ENCODE measurements at regions not wholly inside any gene's neighbourhood (a gene's known extent, or its start where the extent isn't known, plus 50 kb on each side); places are given as distances from the start of the nearest gene placed in this dataset.

DNA sequence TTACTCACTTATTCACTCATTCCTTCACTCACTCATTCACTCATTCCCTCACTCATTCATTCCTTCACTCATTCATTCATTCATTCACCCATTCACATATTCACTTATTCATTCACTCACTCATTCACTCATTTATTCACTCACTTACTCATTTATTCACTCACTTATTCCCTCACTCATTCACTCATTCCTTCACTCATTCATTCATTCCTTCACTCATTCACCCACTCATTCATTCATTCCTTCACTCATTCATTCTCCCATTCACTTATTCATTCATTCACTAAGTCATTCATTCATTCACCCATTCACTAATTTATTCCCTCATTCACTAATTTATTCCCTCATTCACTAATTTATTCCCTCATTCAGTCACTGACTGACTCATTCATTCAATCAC, 127.6 kb downstream of the EDN3 start:
- TF ChIP-seq POLR2A (IDR thresholded peaks at IDR 0.05; ENCODE audit: low read depth, low read length) (no peak), MYC (IDR thresholded peaks at IDR 0.05; ENCODE audit: low read depth, low read length) (no peak), FOS (IDR thresholded peaks at IDR 0.05; ENCODE audit: borderline replicate concordance, insufficient read depth, low read length) (no peak), POLR2AphosphoS5 (IDR thresholded peaks at IDR 0.05; ENCODE audit: insufficient read depth, low read depth, low read length) (no peak), GATA2 (IDR thresholded peaks at IDR 0.05; ENCODE audit: insufficient read depth, insufficient read length, low read depth, low read length) (no peak)
- TF ChIP-seq, protein P1, sequence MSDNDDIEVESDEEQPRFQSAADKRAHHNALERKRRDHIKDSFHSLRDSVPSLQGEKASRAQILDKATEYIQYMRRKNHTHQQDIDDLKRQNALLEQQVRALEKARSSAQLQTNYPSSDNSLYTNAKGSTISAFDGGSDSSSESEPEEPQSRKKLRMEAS (IDR thresholded peaks at IDR 0.05; ENCODE audit: insufficient read depth, insufficient read length): no peak
- TF ChIP-seq, protein P2, sequence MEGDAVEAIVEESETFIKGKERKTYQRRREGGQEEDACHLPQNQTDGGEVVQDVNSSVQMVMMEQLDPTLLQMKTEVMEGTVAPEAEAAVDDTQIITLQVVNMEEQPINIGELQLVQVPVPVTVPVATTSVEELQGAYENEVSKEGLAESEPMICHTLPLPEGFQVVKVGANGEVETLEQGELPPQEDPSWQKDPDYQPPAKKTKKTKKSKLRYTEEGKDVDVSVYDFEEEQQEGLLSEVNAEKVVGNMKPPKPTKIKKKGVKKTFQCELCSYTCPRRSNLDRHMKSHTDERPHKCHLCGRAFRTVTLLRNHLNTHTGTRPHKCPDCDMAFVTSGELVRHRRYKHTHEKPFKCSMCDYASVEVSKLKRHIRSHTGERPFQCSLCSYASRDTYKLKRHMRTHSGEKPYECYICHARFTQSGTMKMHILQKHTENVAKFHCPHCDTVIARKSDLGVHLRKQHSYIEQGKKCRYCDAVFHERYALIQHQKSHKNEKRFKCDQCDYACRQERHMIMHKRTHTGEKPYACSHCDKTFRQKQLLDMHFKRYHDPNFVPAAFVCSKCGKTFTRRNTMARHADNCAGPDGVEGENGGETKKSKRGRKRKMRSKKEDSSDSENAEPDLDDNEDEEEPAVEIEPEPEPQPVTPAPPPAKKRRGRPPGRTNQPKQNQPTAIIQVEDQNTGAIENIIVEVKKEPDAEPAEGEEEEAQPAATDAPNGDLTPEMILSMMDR (IDR thresholded peaks at IDR 0.05; ENCODE audit: extremely low read depth in 1 of 2, insufficient read depth in 1 of 2, low read depth in 1 of 2, low read length in 2 of 2): no peak
- CTCF ChIA-PET: no interaction called here
- dilution Hi-C loops (cut with MboI; ENCODE audit: extremely low pct_ligation_motif_present, low sequenced_read_pairs) (no loop called here), intact Hi-C loops (cut with micrococcal nuclease) (no loop called here)
- no peaks in the 10 kb centered on the region for H3K9me3 ChIP-seq (replicated peaks; ENCODE audit: control insufficient read depth, insufficient read depth, low read length)
- H3K4me1 ChIP-seq (ENCODE audit: control insufficient read depth, extremely low read depth, insufficient read depth, low read length): no peaks in the 10 kb centered on the region
- H3K9ac ChIP-seq (replicated peaks; ENCODE audit: extremely low read depth, insufficient read depth, low read length): no peak overlapping the region
- no peak overlapping the region for H3K4me2 ChIP-seq (ENCODE audit: insufficient read depth, low read length)
- no peak for DNase-seq (ENCODE audit: low read depth, low spot score)
- H3K4me3 ChIP-seq (replicated peaks in 1 of 3; ENCODE audit: insufficient read depth in 1 of 3, low read depth in 1 of 3, low read length in 3 of 3): no peak overlapping the region
- no peak overlapping the region for H3K27ac ChIP-seq (ENCODE audit: insufficient read depth, low read depth, low read length)
- no TSS peak for BruUV-seq (replicated peaks)
- no peaks in the 10 kb centered on the region for H4K20me1 ChIP-seq (replicated peaks; ENCODE audit: control insufficient read depth, extremely low read depth, insufficient read depth, low read length)
- no peak overlapping the region for H2AFZ ChIP-seq (ENCODE audit: low read depth, low read length)
- H3K36me3 ChIP-seq (ENCODE audit: control insufficient read depth in 2 of 2, extremely low read depth in 1 of 2, insufficient read depth in 2 of 2, low read length in 2 of 2): no peaks in the 10 kb centered on the region
- no peaks in the 10 kb centered on the region for H3K9me1 ChIP-seq (replicated peaks; ENCODE audit: control insufficient read depth, extremely low read depth, insufficient read depth, low read length)
- no peaks in the 10 kb centered on the region for H3K79me2 ChIP-seq (ENCODE audit: control insufficient read depth, insufficient read depth, low read length)
- POLR2A ChIA-PET: no interaction called here
- no peaks in the 10 kb centered on the region for H3K27me3 ChIP-seq (ENCODE audit: control insufficient read depth in 2 of 2, insufficient read depth in 2 of 2, low read length in 2 of 2)
- FAIRE-seq: no peak

Measured in endothelial cell of umbilical vein (primary cell).